K562 (cell line): ENCODE measurements at regions not wholly inside any gene's neighbourhood (a gene's known extent, or its start where the extent isn't known, plus 50 kb on each side); places are given as distances from the start of the nearest gene placed in this dataset.

Experiments used
- TF ChIP-seq, protein P1 (sequence below), 2 experiments: fragments of 450-650 bp; IDR thresholded peaks; 2 replicates each; pipeline ENCODE4 v1.6.1; 2016; ENCODE audit warnings: mild to moderate bottlenecking in 2 of 2, borderline replicate concordance in 1 of 2, low read depth in 1 of 2, moderate library complexity in 1 of 2

DNA sequence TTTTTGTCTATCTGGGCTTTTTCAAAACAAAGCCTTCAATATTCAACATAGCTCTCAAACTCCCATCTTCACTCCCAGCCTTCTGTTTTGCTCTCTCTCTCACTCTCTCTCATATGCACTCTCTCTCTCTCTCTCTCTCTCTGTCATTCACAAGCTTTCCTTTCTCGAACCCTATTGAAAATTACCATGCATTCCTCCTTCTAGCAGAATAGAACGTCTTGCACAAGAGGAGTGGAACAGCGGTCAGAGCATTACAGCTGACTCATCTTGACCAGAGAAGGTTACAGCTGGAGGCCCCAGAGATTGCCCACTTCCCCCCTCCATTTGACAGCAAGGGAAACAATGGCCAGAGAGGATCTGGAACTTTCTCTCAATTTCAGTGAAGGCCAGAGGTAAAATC, 51.0 kb upstream of the LIFR start (continued):
- TF ChIP-seq, protein P1, sequence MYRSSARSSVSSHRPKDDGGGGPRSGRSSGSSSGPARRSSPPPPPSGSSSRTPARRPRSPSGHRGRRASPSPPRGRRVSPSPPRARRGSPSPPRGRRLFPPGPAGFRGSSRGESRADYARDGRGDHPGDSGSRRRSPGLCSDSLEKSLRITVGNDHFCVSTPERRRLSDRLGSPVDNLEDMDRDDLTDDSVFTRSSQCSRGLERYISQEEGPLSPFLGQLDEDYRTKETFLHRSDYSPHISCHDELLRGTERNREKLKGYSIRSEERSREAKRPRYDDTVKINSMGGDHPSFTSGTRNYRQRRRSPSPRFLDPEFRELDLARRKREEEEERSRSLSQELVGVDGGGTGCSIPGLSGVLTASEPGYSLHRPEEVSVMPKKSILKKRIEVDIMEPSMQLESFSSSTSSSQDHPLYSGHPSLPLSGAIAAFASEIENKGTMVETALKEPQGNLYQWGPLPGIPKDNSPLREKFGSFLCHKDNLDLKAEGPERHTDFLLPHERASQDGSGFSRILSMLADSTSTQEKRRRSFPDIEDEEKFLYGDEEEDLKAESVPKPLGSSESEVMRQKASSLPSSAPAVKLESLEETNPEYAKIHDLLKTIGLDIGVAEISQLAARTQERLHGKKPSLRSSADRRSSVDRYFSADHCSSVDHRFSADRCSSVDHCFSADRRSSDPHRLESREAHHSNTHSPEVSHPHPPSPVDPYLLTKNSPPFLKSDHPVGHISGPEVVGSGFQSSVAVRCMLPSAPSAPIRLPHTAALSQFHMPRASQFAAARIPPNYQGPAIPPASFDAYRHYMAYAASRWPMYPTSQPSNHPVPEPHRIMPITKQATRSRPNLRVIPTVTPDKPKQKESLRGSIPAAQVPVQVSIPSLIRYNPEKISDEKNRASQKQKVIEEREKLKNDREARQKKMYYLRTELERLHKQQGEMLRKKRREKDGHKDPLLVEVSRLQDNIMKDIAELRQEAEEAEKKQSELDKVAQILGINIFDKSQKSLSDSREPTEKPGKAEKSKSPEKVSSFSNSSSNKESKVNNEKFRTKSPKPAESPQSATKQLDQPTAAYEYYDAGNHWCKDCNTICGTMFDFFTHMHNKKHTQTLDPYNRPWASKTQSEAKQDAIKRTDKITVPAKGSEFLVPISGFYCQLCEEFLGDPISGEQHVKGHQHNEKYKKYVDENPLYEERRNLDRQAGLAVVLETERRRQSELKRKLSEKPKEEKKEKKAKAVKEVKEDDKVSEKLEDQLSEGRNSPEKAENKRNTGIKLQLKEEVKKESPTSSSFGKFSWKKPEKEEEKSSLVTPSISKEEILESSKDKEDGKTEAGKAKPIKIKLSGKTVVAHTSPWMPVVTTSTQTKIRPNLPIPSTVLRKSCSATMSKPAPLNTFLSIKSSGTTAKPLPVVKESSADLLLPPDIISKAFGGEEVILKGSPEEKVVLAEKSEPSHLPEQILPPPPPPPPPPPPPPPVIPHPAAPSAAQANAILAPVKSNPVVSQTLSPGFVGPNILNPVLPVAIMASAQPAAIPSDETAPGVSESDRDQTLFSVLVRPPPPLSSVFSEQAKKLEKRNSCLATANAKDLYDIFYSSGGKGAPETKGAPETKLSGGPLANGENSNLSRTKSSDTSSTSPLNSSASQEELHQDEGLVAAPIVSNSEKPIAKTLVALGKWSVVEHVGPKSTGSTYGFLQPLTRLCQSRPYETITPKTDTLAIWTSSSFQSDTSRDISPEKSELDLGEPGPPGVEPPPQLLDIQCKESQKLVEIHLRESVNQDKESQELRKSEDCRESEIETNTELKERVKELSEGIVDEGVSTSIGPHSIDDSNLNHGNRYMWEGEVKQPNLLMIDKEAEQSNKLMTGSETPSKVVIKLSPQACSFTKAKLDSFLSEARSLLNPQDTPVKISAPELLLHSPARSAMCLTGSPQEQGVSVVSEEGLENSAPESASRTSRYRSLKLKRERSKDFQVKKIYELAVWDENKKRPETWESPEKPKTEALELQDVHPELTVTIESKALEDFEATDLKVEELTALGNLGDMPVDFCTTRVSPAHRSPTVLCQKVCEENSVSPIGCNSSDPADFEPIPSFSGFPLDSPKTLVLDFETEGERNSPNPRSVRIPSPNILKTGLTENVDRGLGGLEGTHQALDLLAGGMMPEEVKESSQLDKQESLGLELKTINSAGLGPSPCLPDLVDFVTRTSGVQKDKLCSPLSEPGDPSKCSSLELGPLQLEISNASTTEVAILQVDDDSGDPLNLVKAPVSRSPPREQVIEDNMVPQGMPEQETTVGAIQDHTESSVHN (IDR thresholded peaks at IDR 0.05; ENCODE audit: borderline replicate concordance in 1 of 2, low read depth in 1 of 2), result 0 out of 4 replicates have a peak, but pooled peaks of 1 of the 2 experiments have one; percentile 57
